GM12891 (cell line): ENCODE measurements at regions not wholly inside any gene's neighbourhood (a gene's known extent, or its start where the extent isn't known, plus 50 kb on each side); places are given as distances from the start of the nearest gene placed in this dataset.

Experiments used
- DNase-seq: peaks from one replicate; pipeline ENCODE4 v3.0.0; 2011; ENCODE audit warnings: low spot score; ENCODE audit not compliant: insufficient read length
- FAIRE-seq: peaks from 2 replicates; lab custom pipeline; 2011; peaks lifted over from hg19 to GRCh38; lab: Jason Lieb, UNC
- PAX5 ChIP-seq: IDR thresholded peaks from 2 replicates; pipeline ENCODE4 v1.6.1; 2011; ENCODE audit warnings: low read length, moderate library complexity, mild to moderate bottlenecking; ENCODE audit not compliant: insufficient read depth, severe bottlenecking
- POLR2A ChIP-seq: IDR thresholded peaks from 2 replicates; pipeline ENCODE4 v1.6.1; 2011; ENCODE audit warnings: low read depth, low read length, control low read depth
- POLR2AphosphoS5 ChIP-seq: IDR thresholded peaks from 2 replicates; pipeline ENCODE4 v1.6.1; 2011; ENCODE audit warnings: low read depth, low read length, control low read depth
- POU2F2 ChIP-seq: IDR thresholded peaks from 2 replicates; pipeline ENCODE4 v1.6.1; 2011; ENCODE audit warnings: low read depth, mild to moderate bottlenecking, control low read depth, low read length, moderate library complexity
- SPI1 ChIP-seq: IDR thresholded peaks from 2 replicates; pipeline ENCODE4 v1.6.1; 2011; ENCODE audit warnings: low read depth, low read length, control low read depth
- TAF1 ChIP-seq: IDR thresholded peaks from 2 replicates; pipeline ENCODE4 v1.6.1; 2011; ENCODE audit warnings: low read depth, low read length, control low read depth

DNA sequence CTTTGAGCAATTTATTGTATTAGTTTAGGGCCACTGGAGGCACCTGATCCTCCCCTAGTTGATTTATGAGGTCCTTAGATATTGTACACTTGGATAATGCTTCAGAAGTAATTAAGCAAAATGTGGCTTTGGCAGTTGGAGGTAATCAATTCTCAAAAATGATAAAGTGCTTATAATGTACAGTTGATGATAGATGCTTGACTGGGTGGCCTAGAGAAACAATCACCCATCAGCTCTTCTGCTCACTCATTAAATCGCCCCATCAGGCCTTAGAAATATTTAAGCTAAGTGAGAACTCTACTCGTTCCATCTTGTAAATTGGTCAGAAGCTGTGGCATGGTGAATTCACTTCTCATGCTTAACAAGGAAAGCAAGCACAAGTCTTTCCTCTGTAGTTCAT, 349.9 kb downstream of the SAMD5 start:
- DNase-seq = no peak
- no peak for FAIRE-seq

DNA sequence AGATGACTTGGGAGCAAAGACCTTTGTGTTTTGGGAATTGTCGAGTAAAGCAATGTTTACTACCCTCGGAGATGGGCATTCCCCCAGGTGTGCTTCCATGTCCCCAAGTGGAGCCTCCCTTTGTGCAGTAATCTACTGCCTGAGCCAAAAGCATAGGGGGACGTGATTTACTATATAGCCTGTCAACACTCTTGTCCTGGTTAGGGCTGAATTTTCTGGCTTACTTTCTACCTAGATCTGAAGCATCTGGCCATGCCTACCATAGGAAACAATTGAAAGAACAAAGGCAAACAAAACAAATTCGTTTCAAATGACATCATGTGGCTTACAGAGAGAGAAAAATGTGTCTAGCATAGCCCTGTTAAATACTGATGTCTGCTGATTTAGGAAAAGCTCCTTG, 350.6 kb downstream of the SAMD5 start:
- no peak for DNase-seq
- no peak for TF ChIP-seq TAF1
- TF ChIP-seq SPI1 = no peak
- TF ChIP-seq POLR2A = no peak
- no peak for TF ChIP-seq POU2F2
- TF ChIP-seq PAX5 = no peak
- no peak for TF ChIP-seq POLR2AphosphoS5
- no peak for FAIRE-seq

More for the DNA sequence above, 349.9 kb downstream of the SAMD5 start:
- no peak for TF ChIP-seq POU2F2
- no peak for TF ChIP-seq SPI1
- no peak for TF ChIP-seq TAF1
- TF ChIP-seq PAX5 = no peak
- no peak for TF ChIP-seq POLR2AphosphoS5
- no peak for TF ChIP-seq POLR2A

DNA sequence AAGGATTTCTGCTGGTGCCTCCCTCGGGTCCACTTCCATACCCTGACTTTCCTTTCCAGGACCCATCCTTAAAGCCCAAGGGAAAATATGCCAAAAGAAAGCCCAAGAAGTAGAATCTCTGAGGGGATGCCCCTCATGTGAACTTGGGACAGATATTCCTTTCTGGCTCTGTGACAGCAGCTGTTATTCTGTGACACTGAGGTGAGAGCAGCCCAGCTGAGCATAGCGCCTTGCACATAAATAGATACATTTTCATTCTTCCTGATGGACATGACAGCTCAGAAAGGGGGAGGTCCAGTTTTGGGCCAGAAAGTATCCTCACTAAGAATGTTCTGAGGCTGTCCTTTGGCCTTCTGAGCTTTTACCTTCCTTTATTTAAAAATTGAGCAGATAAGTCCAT, 353.2 kb downstream of the SAMD5 start:
- FAIRE-seq = no peak
- TF ChIP-seq POU2F2 (no peak), SPI1 (no peak), TAF1 (no peak), POLR2AphosphoS5 (no peak), PAX5 (no peak), POLR2A (no peak)
- DNase-seq = no peak

DNA sequence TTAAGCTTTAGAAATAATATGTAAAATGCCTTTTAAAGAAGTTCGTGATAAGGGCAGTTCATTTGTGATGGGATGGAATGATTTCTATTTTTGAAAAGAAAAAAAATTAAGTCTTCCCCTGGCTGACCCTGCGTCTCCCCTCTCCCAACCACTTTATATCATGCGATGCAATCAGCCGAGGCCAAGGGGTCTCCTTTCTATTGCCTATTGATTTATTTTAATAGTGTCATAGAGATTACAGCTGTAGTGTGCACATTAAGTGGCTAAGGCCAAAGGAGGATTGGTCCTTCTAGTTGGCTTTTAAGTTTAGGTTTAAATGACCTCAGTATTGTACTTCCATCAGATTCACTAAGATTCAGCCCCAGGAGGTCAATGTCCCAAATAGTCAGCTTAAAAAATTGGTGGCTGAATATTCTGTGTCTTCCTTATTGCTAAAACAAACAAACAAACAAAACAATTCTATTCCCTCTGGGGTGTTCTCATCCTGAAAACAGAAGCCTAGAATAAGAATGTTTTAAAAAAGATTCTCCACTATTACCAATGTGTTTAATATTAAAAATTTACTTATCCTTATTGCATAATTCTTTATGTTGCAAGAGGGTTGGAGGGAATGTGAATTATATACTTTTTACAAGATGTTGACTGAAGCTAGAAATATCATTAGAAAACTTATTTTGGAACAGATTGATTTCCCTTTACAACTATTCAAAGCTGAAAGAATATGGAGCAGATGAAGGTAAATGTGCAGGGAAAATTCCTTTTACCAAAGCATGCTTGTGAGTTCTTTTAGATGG, 359.1 kb downstream of the SAMD5 start:
- no peak for DNase-seq
- no peak for FAIRE-seq
- no peak for TF ChIP-seq PAX5
- TF ChIP-seq POU2F2 = no peak
- no peak for TF ChIP-seq TAF1
- no peak for TF ChIP-seq POLR2A
- no peak for TF ChIP-seq SPI1
- no peak for TF ChIP-seq POLR2AphosphoS5

DNA sequence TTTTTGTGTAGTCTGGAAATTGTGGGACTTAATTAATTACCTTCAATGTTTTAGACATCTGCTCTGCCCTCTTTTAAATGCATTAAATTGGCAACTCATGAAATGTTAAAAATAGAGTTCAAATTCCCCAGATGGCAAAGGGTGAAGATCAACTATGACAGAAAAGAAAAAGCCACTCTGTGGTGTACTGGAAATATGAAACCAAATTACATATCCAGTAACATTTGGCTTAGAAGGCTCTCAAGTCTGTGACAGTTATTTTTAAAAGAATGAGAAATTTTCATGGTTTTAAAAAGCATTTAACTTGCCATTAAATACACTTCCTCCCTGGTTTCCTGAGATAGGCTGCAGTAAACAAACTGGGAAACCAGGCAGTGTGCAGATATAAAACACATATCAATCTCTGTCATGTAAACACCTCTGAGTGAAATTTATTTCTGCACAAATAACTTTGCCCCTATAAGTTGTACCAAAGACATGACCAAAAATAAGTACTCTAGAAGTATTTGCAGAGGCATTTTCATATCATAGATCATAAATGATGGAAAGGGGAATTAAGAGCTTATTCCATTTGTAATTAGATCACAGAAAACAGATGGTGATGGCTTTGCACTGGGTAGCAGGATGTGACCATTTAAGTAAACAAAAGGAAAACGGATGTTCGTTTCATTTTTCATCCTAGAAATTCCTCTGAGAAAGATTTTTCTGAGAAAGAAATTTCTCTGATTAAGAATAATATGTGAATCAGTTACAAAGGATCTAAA, 360.1 kb downstream of the SAMD5 start:
- FAIRE-seq (no peak), DNase-seq (no peak)
- TF ChIP-seq POLR2AphosphoS5 (no peak), PAX5 (no peak), POLR2A (no peak), POU2F2 (no peak), TAF1 (no peak), SPI1 (no peak)

DNA sequence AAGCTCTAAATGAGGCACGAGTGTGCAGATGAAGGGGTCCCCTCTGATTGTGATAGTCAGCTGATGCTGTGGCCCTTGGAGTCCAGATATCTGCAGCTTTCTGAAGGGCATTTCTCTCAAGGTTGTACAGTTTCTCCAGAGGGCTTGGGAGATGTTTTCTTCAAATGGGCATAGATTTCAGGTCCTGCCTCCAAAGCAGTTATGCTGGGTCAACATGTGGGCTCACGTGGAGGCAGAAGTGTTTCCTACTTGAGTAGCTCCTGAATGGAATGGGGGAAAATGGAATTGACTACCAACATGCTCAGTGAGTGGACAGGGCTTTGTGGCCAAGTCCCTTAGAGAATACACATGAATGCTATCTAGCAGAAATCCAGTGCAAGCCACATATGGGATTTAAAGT, 360.7 kb downstream of the SAMD5 start:
- TF ChIP-seq SPI1 = no peak
- no peak for FAIRE-seq
- no peak for DNase-seq

DNA sequence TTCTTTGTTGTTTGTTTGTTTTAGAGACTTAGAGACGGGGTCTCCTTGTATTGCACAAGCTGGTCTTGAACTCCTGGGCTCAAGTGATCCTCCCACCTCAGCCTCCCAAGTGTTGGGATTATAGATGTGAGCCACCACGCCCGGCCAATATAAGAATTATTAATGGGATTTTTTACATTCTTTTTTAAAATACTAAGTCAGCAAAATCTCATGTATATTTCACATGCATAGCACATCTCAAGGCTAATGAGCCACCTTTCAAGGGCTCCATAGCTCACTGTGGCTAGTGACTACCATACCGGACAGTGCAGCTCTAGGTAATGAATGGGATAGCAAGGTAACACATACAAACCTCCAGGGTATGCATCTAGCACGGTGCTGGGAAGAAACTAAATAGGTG, 361.4 kb downstream of the SAMD5 start:
- TF ChIP-seq POLR2A = no peak
- TF ChIP-seq POU2F2 = no peak
- no peak for TF ChIP-seq POLR2AphosphoS5
- no peak for TF ChIP-seq SPI1
- no peak for TF ChIP-seq PAX5
- TF ChIP-seq TAF1 = no peak
- DNase-seq (no peak), FAIRE-seq (no peak)

DNA sequence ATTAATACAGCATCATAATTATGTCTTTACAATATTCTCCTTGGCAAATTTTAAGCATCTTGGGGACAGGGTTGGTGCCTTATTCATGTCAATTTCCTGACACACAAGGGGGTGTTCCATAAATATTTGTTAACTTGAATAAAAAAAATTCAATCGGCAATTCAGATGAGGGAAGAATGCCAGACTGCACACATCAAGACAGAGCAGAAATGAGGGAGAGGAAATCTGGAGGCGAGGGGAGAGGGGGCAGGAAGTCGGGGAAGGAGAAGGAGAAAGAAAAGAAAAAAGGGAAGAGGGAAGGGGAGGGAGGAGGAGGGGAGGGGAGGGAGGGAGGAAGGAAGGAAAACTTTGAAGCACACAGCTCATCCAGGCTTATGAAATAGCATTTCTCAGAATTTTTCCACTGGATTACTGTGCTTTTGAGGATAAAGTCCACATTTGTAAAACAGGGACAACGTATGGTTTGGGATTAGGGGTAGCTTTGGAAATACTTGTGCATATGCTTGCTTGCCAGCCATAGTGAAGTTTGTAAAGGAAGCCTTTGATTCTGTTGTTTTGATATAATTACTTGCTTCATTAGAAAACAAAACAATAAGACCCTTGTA, 362.1 kb downstream of the SAMD5 start:
- TF ChIP-seq POLR2AphosphoS5 (no peak), PAX5 (no peak), POU2F2 (no peak), POLR2A (no peak), SPI1 (no peak), TAF1 (no peak)
- DNase-seq (no peak), FAIRE-seq (no peak)

DNA sequence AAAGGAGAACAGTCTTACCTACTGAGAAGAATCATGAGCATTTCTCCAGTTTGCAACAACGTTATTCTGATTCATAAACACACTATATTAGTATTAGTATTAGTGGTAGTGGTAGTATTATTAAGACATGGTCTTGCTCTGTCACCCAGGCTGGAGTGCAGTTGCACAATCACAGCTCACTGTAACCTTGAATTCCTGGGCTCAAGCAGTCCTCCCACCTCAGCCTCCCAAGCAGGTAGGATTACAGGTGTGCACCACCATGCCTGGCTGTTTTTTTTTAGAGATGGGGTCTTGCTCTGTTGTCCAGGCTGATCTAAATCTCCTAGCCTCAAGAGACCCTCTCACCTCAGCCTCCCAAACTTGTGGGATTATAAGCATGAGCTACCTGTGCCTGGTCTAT, 363.5 kb downstream of the SAMD5 start:
- no peak for TF ChIP-seq POLR2A
- TF ChIP-seq POU2F2 = no peak
- TF ChIP-seq SPI1 = no peak
- TF ChIP-seq POLR2AphosphoS5 = no peak
- TF ChIP-seq PAX5 = no peak
- TF ChIP-seq TAF1 = no peak
- DNase-seq (no peak), FAIRE-seq (no peak)
